ENCODE measurements at regions not wholly inside any gene's neighbourhood (a gene's known extent, or its start where the extent isn't known, plus 50 kb on each side); places are given as distances from the start of the nearest gene placed in this dataset.

DNA sequence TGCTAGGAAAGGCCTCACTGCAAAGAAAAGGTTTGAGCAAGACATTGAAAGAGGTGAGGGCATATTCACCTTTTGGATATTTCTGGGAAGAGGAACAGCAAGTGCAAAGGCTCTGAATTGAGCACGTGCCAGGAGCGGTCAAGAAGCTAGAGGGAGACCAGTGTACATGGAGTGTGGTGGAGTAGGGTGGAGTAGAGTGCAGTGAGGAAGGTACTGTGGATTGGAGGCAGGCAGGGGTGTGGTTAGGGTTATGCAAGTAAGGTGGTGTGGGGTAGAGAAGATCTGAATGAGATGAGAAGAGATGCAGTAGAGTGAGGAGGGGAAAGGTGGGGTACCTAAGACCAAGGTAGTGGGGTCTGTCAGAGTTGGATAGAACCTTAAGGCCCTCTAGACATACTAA, 119.6 kb downstream of the OMA1 start:
- H3K4me1 ChIP-seq (replicated peaks in 1 of 2; ENCODE audit: control insufficient read depth in 2 of 2, insufficient read depth in 2 of 2, low read length in 2 of 2): no peaks in the 10 kb centered on the region
- no peak for DNase-seq (ENCODE audit: extremely low read depth in 1 of 4, low spot score in 3 of 4)
- H3K79me2 ChIP-seq (ENCODE audit: control insufficient read depth, insufficient read depth, low read length): no peaks in the 10 kb centered on the region
- no peak overlapping the region for H2AFZ ChIP-seq (ENCODE audit: low read depth, low read length)
- ATAC-seq: no peak
- no peaks in the 10 kb centered on the region for H3K9me1 ChIP-seq (ENCODE audit: control insufficient read depth, insufficient read depth, low read length)
- no peaks in the 10 kb centered on the region for H3K9me3 ChIP-seq (replicated peaks; ENCODE audit: control insufficient read depth, insufficient read depth, low read depth, low read length)
- intact Hi-C loops (cut with micrococcal nuclease): no loop called here
- H3K4me3 ChIP-seq: no peak overlapping the region
- ChIA-PET POLR2A (no interaction called here), CTCF (ENCODE audit: low intra/inter-chr PET ratio) (no interaction called here)
- no peaks in the 10 kb centered on the region for H3K36me3 ChIP-seq (ENCODE audit: control insufficient read depth, insufficient read depth, low read length)
- H3K9ac ChIP-seq (ENCODE audit: insufficient read depth in 1 of 2, low read depth in 2 of 2, low read length in 2 of 2): no peak overlapping the region
- H3K27me3 ChIP-seq (ENCODE audit: control insufficient read depth in 2 of 2, insufficient read depth in 2 of 2, low read length in 2 of 2): peaks cover 5 to 8% of the 10 kb centered on the region in 2 experiments; a peak in 2 of 5 replicates
- no TSS peak for BruUV-seq (replicated peaks)
- no peaks in the 10 kb centered on the region for H4K20me1 ChIP-seq (replicated peaks; ENCODE audit: control insufficient read depth, insufficient read depth, low read length)
- WGBS (ENCODE audit: insufficient coverage, low coverage, missing lambda C conversion rate): 0% methylated on average over 2 of the region's 2 CpGs
- H3K4me2 ChIP-seq (ENCODE audit: insufficient read depth, low read length): no peak overlapping the region
- no peak for FAIRE-seq
- in situ Hi-C loops (cut with MboI): no loop called here
- no peak overlapping the region for H3K27ac ChIP-seq (ENCODE audit: extremely low read depth, low read depth, low read length)
- no peak for TF ChIP-seq MTA1 (IDR thresholded peaks at IDR 0.05; ENCODE audit: borderline replicate concordance)
- TF ChIP-seq ZNF277 (CRISPR knock-in tag; IDR thresholded peaks at IDR 0.05; ENCODE audit: borderline replicate concordance): no peak
- no peak for TF ChIP-seq YBX1 (IDR thresholded peaks at IDR 0.05)
- TF ChIP-seq ZNF707 (CRISPR knock-in tag; conservative IDR thresholded peaks at IDR 0.05): no peak
- TF ChIP-seq HNRNPH1 (optimal IDR thresholded peaks at IDR 0.05; ENCODE audit: low read depth, low read length): no peak
- no peak for TF ChIP-seq MAFF (IDR thresholded peaks at IDR 0.05; ENCODE audit: low read length)
- TF ChIP-seq, protein P1, sequence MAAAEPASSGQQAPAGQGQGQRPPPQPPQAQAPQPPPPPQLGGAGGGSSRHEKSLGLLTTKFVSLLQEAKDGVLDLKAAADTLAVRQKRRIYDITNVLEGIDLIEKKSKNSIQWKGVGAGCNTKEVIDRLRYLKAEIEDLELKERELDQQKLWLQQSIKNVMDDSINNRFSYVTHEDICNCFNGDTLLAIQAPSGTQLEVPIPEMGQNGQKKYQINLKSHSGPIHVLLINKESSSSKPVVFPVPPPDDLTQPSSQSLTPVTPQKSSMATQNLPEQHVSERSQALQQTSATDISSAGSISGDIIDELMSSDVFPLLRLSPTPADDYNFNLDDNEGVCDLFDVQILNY (CRISPR knock-in tag; IDR thresholded peaks at IDR 0.05): no peak
- no peak for TF ChIP-seq POLR2A (conservative IDR thresholded peaks at IDR 0.05)
- no peak for TF ChIP-seq MCM3 (IDR thresholded peaks at IDR 0.05)
- TF ChIP-seq, protein P2, sequence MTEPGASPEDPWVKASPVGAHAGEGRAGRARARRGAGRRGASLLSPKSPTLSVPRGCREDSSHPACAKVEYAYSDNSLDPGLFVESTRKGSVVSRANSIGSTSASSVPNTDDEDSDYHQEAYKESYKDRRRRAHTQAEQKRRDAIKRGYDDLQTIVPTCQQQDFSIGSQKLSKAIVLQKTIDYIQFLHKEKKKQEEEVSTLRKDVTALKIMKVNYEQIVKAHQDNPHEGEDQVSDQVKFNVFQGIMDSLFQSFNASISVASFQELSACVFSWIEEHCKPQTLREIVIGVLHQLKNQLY (CRISPR knock-in tag; conservative IDR thresholded peaks at IDR 0.05): no peak
- no peak for TF ChIP-seq NBN (IDR thresholded peaks at IDR 0.05; ENCODE audit: low read depth)
- TF ChIP-seq TFAM (CRISPR knock-in tag; conservative IDR thresholded peaks at IDR 0.05): no peak
- TF ChIP-seq, protein P3, sequence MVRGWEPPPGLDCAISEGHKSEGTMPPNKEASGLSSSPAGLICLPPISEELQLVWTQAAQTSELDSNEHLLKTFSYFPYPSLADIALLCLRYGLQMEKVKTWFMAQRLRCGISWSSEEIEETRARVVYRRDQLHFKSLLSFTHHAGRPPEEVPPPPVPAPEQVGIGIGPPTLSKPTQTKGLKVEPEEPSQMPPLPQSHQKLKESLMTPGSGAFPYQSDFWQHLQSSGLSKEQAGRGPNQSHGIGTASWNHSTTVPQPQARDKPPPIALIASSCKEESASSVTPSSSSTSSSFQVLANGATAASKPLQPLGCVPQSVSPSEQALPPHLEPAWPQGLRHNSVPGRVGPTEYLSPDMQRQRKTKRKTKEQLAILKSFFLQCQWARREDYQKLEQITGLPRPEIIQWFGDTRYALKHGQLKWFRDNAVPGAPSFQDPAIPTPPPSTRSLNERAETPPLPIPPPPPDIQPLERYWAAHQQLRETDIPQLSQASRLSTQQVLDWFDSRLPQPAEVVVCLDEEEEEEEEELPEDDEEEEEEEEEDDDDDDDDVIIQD (CRISPR knock-in tag; IDR thresholded peaks at IDR 0.05): no peak
- TF ChIP-seq ZNF174 (CRISPR knock-in tag; IDR thresholded peaks at IDR 0.05): no peak
- no peak for TF ChIP-seq DIDO1 (tag; IDR thresholded peaks at IDR 0.05; ENCODE audit: low read depth)
- TF ChIP-seq ZNF217 (CRISPR knock-in tag; IDR thresholded peaks at IDR 0.05): no peak
- TF ChIP-seq MXI1 (IDR thresholded peaks at IDR 0.05; ENCODE audit: low read depth, low read length): no peak
- TF ChIP-seq FOXP4 (CRISPR knock-in tag; IDR thresholded peaks at IDR 0.05; ENCODE audit: borderline replicate concordance): no peak
- TF ChIP-seq MYC (IDR thresholded peaks at IDR 0.05; ENCODE audit: low read depth, low read length): no peak
- TF ChIP-seq MYC (CRISPR knock-in tag; IDR thresholded peaks at IDR 0.05; ENCODE audit: borderline replicate concordance, low read depth): no peak

All from K562 (cell line).